ENCODE measurements at regions not wholly inside any gene's neighbourhood (a gene's known extent, or its start where the extent isn't known, plus 50 kb on each side); places are given as distances from the start of the nearest gene placed in this dataset.

- TF ChIP-seq CTCF (IDR thresholded peaks at IDR 0.05) (no peak), POLR2A (IDR thresholded peaks at IDR 0.05) (no peak), EP300 (IDR thresholded peaks at IDR 0.05) (no peak)
These were observed 293.5 kb downstream of the LRFN2 start for GRCh38 chr6:40293460-40294185.

Data from gastroesophageal sphincter (tissue), 3 donors.